ENCODE measurements at regions not wholly inside any gene's neighbourhood (a gene's known extent, or its start where the extent isn't known, plus 50 kb on each side); places are given as distances from the start of the nearest gene placed in this dataset.
"Not testable (repeated sequence)": the region's sequence is repeated elsewhere in the genome, so short reads cannot be mapped to it uniquely, and the experiment has no call there.

GRCh38 chr6:126661646-126662045, 321.7 kb downstream of the CENPW start:
- no peak overlapping the region for H3K27ac Mint-ChIP-seq
- no peaks in the 10 kb centered on the region for H3K4me1 Mint-ChIP-seq
- no peak overlapping the region for H3K4me3 Mint-ChIP-seq
- H3K9me3 Mint-ChIP-seq, result no peaks in the 10 kb centered on the region
- DNase-seq (ENCODE audit: low spot score in 2 of 2) (no peak), ATAC-seq (no peak)
- H3K36me3 Mint-ChIP-seq, result no peaks in the 10 kb centered on the region

GRCh38 chr6:126662966-126663365, 323.1 kb downstream of the CENPW start:
- Mint-ChIP-seq H3K4me1 (no peaks in the 10 kb centered on the region), H3K27ac (no peak overlapping the region), H3K4me3 (no peak overlapping the region), H3K9me3 (no peaks in the 10 kb centered on the region), H3K36me3 (no peaks in the 10 kb centered on the region)
- DNase-seq (ENCODE audit: low spot score in 2 of 2), result no peak
- no peak for ATAC-seq

- no peak overlapping the region for H3K27ac Mint-ChIP-seq
- no peak for DNase-seq (ENCODE audit: low spot score in 2 of 2)
- no peak for ATAC-seq
- no peaks in the 10 kb centered on the region for H3K36me3 Mint-ChIP-seq
- no peak overlapping the region for H3K4me3 Mint-ChIP-seq
- no peaks in the 10 kb centered on the region for H3K9me3 Mint-ChIP-seq
- no peaks in the 10 kb centered on the region for H3K4me1 Mint-ChIP-seq
Measured at GRCh38 chr6:126664271-126664670, 324.4 kb downstream of the CENPW start.

- no peaks in the 10 kb centered on the region for H3K9me3 Mint-ChIP-seq
- no peaks in the 10 kb centered on the region for H3K4me1 Mint-ChIP-seq
- no peak for ATAC-seq
- no peak for DNase-seq (ENCODE audit: low spot score in 2 of 2)
- no peak overlapping the region for H3K27ac Mint-ChIP-seq
- H3K36me3 Mint-ChIP-seq, result no peaks in the 10 kb centered on the region
- H3K4me3 Mint-ChIP-seq, result no peak overlapping the region
Measured at GRCh38 chr6:126665551-126665950, 325.6 kb downstream of the CENPW start.

- Mint-ChIP-seq H3K4me1 (no peaks in the 10 kb centered on the region), H3K4me3 (no peak overlapping the region), H3K27ac (no peak overlapping the region), H3K9me3 (no peaks in the 10 kb centered on the region), H3K36me3 (no peaks in the 10 kb centered on the region)
- DNase-seq (ENCODE audit: low spot score in 2 of 2), result no peak
- no peak for ATAC-seq
Measured at GRCh38 chr6:126667071-126667470, 327.2 kb downstream of the CENPW start.

GRCh38 chr6:126667728-126668127, 327.8 kb downstream of the CENPW start:
- DNase-seq (ENCODE audit: low spot score in 2 of 2), result no peak
- Mint-ChIP-seq H3K27ac (no peak overlapping the region), H3K9me3 (no peaks in the 10 kb centered on the region), H3K4me1 (no peaks in the 10 kb centered on the region), H3K36me3 (no peaks in the 10 kb centered on the region), H3K4me3 (no peak overlapping the region)
- ATAC-seq, result no peak

- Mint-ChIP-seq H3K9me3 (peaks cover 6% of the 10 kb centered on the region), H3K4me3 (no peak overlapping the region), H3K27ac (no peak overlapping the region), H3K36me3 (no peaks in the 10 kb centered on the region), H3K4me1 (no peaks in the 10 kb centered on the region)
- ATAC-seq, result no peak
- DNase-seq (ENCODE audit: low spot score in 2 of 2), result no peak
Measured at GRCh38 chr6:126672649-126673048, 332.7 kb downstream of the CENPW start.

GRCh38 chr6:126673749-126674148, 333.8 kb downstream of the CENPW start:
- H3K27ac Mint-ChIP-seq; H3K4me3 Mint-ChIP-seq; DNase-seq (ENCODE audit: low spot score in 2 of 2); ATAC-seq; H3K4me1 Mint-ChIP-seq; H3K9me3 Mint-ChIP-seq; H3K36me3 Mint-ChIP-seq: not testable (repeated sequence)

GRCh38 chr6:126682440-126682839, 342.5 kb downstream of the CENPW start:
- H3K36me3 Mint-ChIP-seq, result no peaks in the 10 kb centered on the region
- H3K9me3 Mint-ChIP-seq, result peaks cover 6% of the 10 kb centered on the region
- no peak for DNase-seq (ENCODE audit: low spot score in 2 of 2)
- no peak overlapping the region for H3K27ac Mint-ChIP-seq
- no peak overlapping the region for H3K4me3 Mint-ChIP-seq
- no peak for ATAC-seq
- no peaks in the 10 kb centered on the region for H3K4me1 Mint-ChIP-seq

GRCh38 chr6:126685182-126685581, 345.3 kb downstream of the CENPW start:
- Mint-ChIP-seq H3K36me3 (no peaks in the 10 kb centered on the region), H3K4me3 (no peak overlapping the region), H3K27ac (no peak overlapping the region), H3K4me1 (no peaks in the 10 kb centered on the region), H3K9me3 (peaks cover 9% of the 10 kb centered on the region)
- ATAC-seq (no peak), DNase-seq (ENCODE audit: low spot score in 2 of 2) (no peak)

GRCh38 chr6:126696921-126697693, 357.2 kb downstream of the CENPW start:
- Mint-ChIP-seq H3K4me3 (no peak overlapping the region), H3K4me1 (no peaks in the 10 kb centered on the region), H3K9me3 (peaks cover 4% of the 10 kb centered on the region), H3K27ac (no peak overlapping the region), H3K36me3 (no peaks in the 10 kb centered on the region)
- DNase-seq (ENCODE audit: low spot score in 2 of 2), result no peak
- ATAC-seq, result no peak

- ATAC-seq (no peak), DNase-seq (ENCODE audit: low spot score in 2 of 2) (no peak)
- no peaks in the 10 kb centered on the region for H3K36me3 Mint-ChIP-seq
- no peak overlapping the region for H3K27ac Mint-ChIP-seq
- no peak overlapping the region for H3K4me3 Mint-ChIP-seq
- no peaks in the 10 kb centered on the region for H3K4me1 Mint-ChIP-seq
- peaks cover 4% of the 10 kb centered on the region for H3K9me3 Mint-ChIP-seq
Measured at GRCh38 chr6:126698732-126699240, 358.9 kb downstream of the CENPW start.

- no peaks in the 10 kb centered on the region for H3K36me3 Mint-ChIP-seq
- no peaks in the 10 kb centered on the region for H3K4me1 Mint-ChIP-seq
- no peaks in the 10 kb centered on the region for H3K9me3 Mint-ChIP-seq
- H3K4me3 Mint-ChIP-seq, result no peak overlapping the region
- ATAC-seq (no peak), DNase-seq (ENCODE audit: low spot score in 2 of 2) (no peak)
- no peak overlapping the region for H3K27ac Mint-ChIP-seq
Measured at GRCh38 chr6:126701676-126702560, 362.0 kb downstream of the CENPW start.

GRCh38 chr6:126716032-126716431, 376.1 kb downstream of the CENPW start:
- Mint-ChIP-seq H3K4me1 (no peaks in the 10 kb centered on the region), H3K9me3 (no peaks in the 10 kb centered on the region), H3K4me3 (no peak overlapping the region), H3K27ac (no peak overlapping the region), H3K36me3 (no peaks in the 10 kb centered on the region)
- DNase-seq (ENCODE audit: low spot score in 2 of 2) (no peak), ATAC-seq (no peak)

GRCh38 chr6:126716826-126717509, 377.1 kb downstream of the CENPW start:
- H3K36me3 Mint-ChIP-seq, result no peaks in the 10 kb centered on the region
- ATAC-seq, result no peak
- no peak overlapping the region for H3K4me3 Mint-ChIP-seq
- H3K9me3 Mint-ChIP-seq, result no peaks in the 10 kb centered on the region
- DNase-seq (ENCODE audit: low spot score in 2 of 2), result no peak
- no peak overlapping the region for H3K27ac Mint-ChIP-seq
- H3K4me1 Mint-ChIP-seq, result no peaks in the 10 kb centered on the region
